NCI-H2196 treated with DMSO at 0.1 percent for 48 hours (cell line): ENCODE measurements at regions not wholly inside any gene's neighbourhood (a gene's known extent, or its start where the extent isn't known, plus 50 kb on each side); places are given as distances from the start of the nearest gene placed in this dataset.

Experiments used
- DNase-seq: peaks from one replicate; lab custom pipeline; 2025; ENCODE audit not compliant: unreplicated experiment; lab: John Stamatoyannopoulos, UW

DNA sequence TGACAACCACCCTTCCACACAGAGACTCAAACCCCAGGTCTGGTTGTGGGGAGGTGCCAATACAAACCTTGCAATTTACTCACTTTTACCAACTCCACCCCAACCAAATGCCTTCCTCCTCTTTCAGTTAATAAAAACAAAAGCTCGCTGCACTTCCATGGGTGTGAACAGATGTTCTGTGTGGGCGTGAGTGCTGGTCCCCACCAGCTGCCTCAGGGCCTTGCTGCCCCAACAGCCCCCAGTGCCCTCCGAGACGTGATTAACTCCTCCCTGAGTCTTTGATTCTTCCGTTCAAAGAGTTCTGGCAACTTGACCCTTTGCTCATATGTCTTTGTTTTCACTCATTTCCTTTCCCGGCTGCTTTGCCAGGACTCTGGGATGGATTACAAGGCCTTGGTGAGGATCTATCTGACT lies 258.9 kb upstream of the CXCR4 start:
- DNase-seq: no peak

- no peak for DNase-seq
Measured at GRCh38 chr2:136376211-136376610, 258.3 kb upstream of the CXCR4 start.

- no peak for DNase-seq
Measured at GRCh38 chr2:136375017-136375901, 257.3 kb upstream of the CXCR4 start.

GRCh38 chr2:136373841-136374240 lies 255.9 kb upstream of the CXCR4 start:
- DNase-seq: no peak

DNA sequence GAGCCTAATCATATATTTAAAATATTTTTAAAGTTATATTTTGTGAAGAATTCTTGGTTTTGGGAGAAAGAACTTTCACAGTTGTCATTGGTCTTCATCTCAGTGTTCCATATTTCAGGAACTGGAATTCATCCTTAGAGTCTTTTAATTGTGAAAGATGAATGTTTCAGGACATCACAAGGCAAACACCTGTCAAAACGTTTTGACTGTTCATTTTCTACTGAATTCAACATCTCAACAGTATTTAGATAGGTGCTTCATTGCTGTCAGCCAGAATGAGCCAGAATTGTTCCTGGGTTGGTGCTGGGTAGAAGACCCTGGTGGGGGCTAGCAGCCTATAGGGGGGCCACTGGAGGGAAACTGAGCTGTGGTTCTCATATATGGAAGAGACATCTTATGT lies 255.1 kb upstream of the CXCR4 start:
- no peak for DNase-seq

DNA sequence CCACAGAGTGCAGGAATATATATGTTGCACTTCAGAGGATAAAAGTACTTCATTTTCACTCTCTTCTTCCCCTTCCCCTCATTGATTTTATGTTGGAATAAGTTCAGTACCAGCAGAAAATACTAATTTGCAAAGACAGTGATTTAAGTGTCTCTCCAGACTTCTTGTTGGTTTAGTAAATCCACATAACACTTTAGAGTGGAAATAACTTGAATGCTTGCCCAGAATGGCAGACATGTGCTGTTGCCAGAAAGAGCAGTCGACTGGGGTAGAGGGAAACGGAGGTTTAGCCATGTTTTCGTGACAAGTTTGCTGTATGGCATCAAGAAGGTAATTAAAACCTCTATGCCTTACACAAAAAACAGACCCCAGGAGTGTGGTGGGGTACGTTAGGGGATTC lies 246.0 kb upstream of the CXCR4 start:
- no peak for DNase-seq

DNA sequence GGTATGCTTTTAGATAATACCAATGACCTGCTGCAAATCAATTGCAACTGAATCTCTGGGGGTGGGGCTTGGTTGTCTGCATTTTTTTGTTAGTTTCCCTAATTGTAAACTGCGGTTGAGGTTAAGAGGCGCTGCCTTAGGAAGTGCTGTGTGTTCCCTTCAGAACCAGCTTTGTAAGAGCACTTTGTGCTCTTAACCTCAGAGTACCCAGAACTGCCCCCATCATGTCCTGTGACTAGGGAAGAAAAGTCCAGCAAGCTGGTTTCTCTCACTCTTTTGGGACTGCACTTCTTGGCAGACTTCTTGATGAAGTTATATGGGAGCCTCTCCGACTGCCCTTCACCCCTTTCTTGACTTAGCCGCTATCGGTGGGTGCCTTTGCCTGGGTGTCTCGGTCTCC lies 245.5 kb upstream of the CXCR4 start:
- DNase-seq: no peak

DNA sequence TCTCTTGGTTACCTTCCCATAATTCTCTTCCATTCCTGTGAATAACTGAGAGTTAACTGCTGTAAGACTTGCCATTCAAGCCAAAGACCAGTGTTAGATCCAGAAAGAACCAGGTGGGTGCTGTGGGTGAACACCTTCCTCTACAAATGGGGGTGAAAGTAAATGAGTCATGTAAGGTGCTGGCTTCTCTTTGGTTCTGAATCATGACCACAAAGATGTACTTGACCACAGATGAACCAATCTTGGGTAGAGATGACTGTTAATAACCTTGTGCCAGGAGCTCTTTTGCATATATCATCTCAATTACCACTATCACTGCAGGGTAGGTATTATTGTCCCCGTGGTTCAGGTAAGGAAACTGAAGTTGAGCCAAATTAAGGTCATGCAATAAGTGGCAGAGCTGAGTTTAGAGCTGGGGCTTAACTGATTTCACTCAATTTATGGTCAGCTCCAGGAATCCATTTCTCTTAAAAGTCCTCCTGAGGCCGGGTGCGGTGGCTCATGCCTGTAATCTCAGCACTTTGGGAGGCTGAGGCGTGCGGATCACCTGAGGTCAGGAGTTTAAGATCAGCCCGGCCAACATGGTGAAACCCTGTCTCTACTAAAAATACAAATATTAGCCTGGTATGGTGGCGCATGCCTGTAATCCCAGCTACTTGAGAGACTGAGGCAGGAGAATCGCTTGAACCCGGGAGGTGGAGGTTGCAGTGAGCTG lies 244.9 kb upstream of the CXCR4 start:
- no peak for DNase-seq

GRCh38 chr2:136361521-136361920 lies 243.6 kb upstream of the CXCR4 start:
- DNase-seq: no peak

GRCh38 chr2:136360790-136361189 lies 242.8 kb upstream of the CXCR4 start:
- no peak for DNase-seq

GRCh38 chr2:136359121-136359965 lies 241.4 kb upstream of the CXCR4 start:
- no peak for DNase-seq

GRCh38 chr2:136358576-136358975 lies 240.6 kb upstream of the CXCR4 start:
- DNase-seq: no peak

- DNase-seq: no peak
Measured at GRCh38 chr2:136357007-136357380, 239.0 kb upstream of the CXCR4 start.

DNA sequence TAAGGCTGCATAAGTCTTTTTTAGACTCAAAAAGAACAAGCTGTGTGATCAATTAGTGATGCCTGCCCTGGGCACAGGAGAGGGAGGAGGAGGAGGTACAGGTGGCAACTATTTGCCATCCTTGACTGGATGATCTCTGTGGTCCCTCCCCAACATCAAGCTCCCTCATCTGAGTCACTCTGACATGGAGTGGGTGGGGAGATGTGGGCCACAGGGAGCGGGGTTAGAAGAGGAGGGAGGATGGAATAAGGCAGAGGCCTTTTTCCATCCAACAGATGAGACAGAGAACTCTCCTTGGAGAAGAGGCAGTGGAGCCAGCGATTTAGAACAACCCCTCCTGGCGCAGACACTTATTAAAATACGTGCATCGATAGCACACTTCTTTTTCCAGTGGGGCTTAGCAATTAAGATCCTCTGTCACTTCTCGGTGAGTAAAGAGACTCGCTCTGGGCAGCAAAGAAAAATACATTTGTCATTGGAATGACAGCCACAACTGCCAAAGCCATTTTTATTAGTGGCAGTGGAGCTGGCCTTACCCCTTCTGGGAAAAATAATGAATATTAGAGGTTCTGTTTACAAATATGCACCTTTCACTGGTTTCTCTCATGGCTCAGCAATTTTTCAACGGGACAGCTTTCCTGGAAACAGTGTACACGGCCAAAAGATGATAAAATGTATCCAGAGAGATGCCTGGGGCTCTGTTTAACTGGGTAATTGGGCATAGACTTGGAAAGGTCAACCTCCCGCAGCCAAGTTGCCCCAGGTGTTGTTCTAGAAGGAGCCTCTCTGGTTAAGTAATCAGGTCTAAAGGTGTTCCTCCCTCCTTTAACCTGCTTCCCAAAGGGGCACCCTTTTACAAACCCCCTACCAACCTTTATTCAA lies 238.4 kb upstream of the CXCR4 start:
- DNase-seq: no peak

GRCh38 chr2:136351684-136352083 lies 233.7 kb upstream of the CXCR4 start:
- DNase-seq: no peak

DNA sequence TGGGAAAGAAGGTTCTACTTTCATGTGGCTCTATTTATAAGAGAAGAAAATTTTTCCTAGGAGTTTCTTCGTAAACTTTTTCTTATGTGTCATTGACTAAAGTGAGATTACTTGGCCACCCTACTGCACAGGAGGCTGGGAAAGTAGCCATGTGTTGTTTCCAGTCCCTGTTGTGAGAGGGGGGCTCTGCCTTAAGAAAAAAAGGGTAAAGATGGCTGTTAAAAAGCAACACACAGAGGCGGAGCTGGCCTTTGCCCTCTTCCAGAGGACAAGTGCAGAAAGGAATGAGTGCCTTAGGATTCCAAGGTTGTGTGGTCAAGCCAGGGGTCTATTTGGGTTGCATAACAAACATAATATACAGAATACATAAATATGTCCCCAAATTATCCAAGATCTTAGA lies 230.0 kb upstream of the CXCR4 start:
- no peak for DNase-seq

DNA sequence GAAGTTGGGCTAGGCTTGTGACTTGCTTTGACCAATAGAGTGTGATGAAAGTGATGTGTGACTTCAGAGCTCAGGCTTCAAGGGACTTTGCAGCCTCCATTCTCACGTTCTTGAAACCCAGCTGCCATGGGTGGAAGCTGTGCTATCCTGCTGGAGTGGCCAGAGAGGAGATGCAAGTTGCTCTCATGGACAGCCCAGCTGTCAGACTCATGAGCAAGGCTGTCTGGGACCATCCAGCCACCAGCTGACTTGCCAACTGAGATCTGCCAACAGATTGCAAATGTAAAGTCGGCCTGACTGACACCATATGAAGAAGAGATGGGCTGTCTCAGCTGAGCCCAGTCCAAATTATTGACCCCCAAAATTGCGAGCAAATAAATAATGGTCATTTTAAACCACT lies 226.4 kb upstream of the CXCR4 start:
- no peak for DNase-seq

DNA sequence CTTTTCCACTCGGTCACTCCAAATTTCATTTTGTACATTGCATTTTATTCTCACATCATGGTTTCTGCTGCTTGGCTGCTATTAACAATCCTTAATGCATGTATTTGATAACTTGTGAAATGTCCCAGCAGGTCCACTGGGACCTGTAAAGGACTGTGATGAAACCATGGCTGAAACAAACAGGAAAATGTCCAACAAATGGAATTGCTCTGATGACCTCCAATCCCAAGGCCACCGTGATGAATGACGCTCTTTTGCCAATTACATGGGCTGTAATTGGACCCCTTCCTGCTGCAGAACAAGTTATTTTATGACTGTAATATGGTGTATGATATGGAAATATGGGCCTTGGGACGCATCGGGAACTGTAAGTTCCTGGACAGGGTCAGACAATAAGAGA lies 224.2 kb upstream of the CXCR4 start:
- no peak for DNase-seq

GRCh38 chr2:136334967-136335366 lies 217.0 kb upstream of the CXCR4 start:
- DNase-seq: no peak

GRCh38 chr2:136332436-136333095 lies 214.6 kb upstream of the CXCR4 start:
- no peak for DNase-seq
